GM19025 (cell line): ENCODE measurements at regions not wholly inside any gene's neighbourhood (a gene's known extent, or its start where the extent isn't known, plus 50 kb on each side); places are given as distances from the start of the nearest gene placed in this dataset.
"Not testable (repeated sequence)": the region's sequence is repeated elsewhere in the genome, so short reads cannot be mapped to it uniquely, and the experiment has no call there.

ENCODE experiments used
- ATAC-seq: cut with Tn5 transposase; IDR thresholded peaks from one replicate; pipeline ENCODE4 v1.9.1; 2021; ENCODE audit warnings: mild to moderate bottlenecking, low read depth, moderate library complexity; ENCODE audit not compliant: unreplicated experiment

GRCh38 chr17:45554479-45554878 lies 64.0 kb upstream of the PLEKHM1 start:
- ATAC-seq = not testable (repeated sequence)

- not testable (repeated sequence) for ATAC-seq
Measured at GRCh38 chr17:45558821-45559220, 68.3 kb upstream of the PLEKHM1 start.

- not testable (repeated sequence) for ATAC-seq
Measured at GRCh38 chr17:45562868-45563267, 72.3 kb upstream of the PLEKHM1 start.

GRCh38 chr17:45563283-45563682 lies 72.8 kb upstream of the PLEKHM1 start:
- ATAC-seq = not testable (repeated sequence)

GRCh38 chr17:45568275-45568674 lies 77.8 kb upstream of the PLEKHM1 start:
- not testable (repeated sequence) for ATAC-seq

- not testable (repeated sequence) for ATAC-seq
Measured at GRCh38 chr17:45573326-45573725, 82.8 kb upstream of the PLEKHM1 start.

- no peak for ATAC-seq
Measured at GRCh38 chr17:45573924-45574770, 83.6 kb upstream of the PLEKHM1 start.

- ATAC-seq = peak; percentile 53
Measured at GRCh38 chr17:45575126-45575885, 84.8 kb upstream of the PLEKHM1 start.

GRCh38 chr17:45576527-45577307 lies 86.2 kb upstream of the PLEKHM1 start:
- not testable (repeated sequence) for ATAC-seq

GRCh38 chr17:45577571-45578279 lies 87.2 kb upstream of the PLEKHM1 start:
- no peak for ATAC-seq

GRCh38 chr17:45578516-45579455 lies 88.3 kb upstream of the PLEKHM1 start:
- no peak for ATAC-seq

- ATAC-seq = no peak
Measured at GRCh38 chr17:45579529-45580495, 89.3 kb upstream of the PLEKHM1 start.

- no peak for ATAC-seq
Measured at GRCh38 chr17:45580924-45581323, 90.4 kb upstream of the PLEKHM1 start.

- ATAC-seq = no peak
Measured at GRCh38 chr17:45581860-45582259, 91.3 kb upstream of the PLEKHM1 start.

- ATAC-seq = peak; percentile 57
Measured at GRCh38 chr17:45584092-45585036, 93.8 kb upstream of the PLEKHM1 start.

GRCh38 chr17:45585037-45585733 lies 94.7 kb upstream of the PLEKHM1 start:
- peak; percentile 59 for ATAC-seq
